GM23248 (cell line): ENCODE measurements at regions not wholly inside any gene's neighbourhood (a gene's known extent, or its start where the extent isn't known, plus 50 kb on each side); places are given as distances from the start of the nearest gene placed in this dataset.

Experiments used
- EZH2 ChIP-seq: fragments of 200-600 bp; sonication (generic); IDR thresholded peaks from 2 replicates; pipeline ENCODE4 v1.6.1; 2018; ENCODE audit warnings: antibody characterized with exemption, mild to moderate bottlenecking; ENCODE audit not compliant: insufficient read depth, poor library complexity, severe bottlenecking
- EZH2phosphoT487 ChIP-seq: fragments of 200-600 bp; sonication (generic); IDR thresholded peaks from 2 replicates; pipeline ENCODE4 v1.6.1; 2018; ENCODE audit warnings: antibody characterized with exemption, moderate library complexity, mild to moderate bottlenecking, low read depth; ENCODE audit not compliant: insufficient read depth

DNA sequence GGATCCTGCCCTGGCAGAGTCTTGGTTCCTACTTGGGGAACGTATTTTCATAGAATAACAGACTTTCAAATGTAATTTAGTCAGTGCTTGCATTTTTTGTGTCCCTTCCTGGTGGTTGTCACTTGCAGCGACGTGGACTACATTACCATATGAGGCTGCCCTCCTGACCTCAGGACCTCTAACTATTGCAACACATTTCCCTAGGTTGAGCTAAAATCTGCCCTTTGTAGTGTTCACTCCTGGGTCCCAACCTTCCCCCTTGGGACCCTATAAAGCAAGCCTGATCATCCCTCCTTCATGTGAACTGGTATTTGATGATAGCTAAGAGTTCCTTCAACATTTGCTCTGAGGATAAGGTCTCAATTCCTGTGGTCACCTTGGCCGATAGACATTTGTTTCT is 95.6 kb upstream of the CACNA1E start:
- TF ChIP-seq EZH2, result no peak
- TF ChIP-seq EZH2phosphoT487, result no peak
